ENCODE measurements at regions not wholly inside any gene's neighbourhood (a gene's known extent, or its start where the extent isn't known, plus 50 kb on each side); places are given as distances from the start of the nearest gene placed in this dataset.

- no peak for DNase-seq (ENCODE audit: low read depth)
- TF ChIP-seq CTCF (IDR thresholded peaks at IDR 0.05; ENCODE audit: low read depth, low read length, missing control alignments), result no peak
- no peak overlapping the region for H3K4me3 ChIP-seq (ENCODE audit: low read depth, low read length)
- in situ Hi-C loops (cut with HindIII; ENCODE audit: low sequenced_read_pairs), result loop anchor here (25.0 kb wide), 1 partner anchor 1092 kb away; no protein-coding TSS in a partner anchor
These were observed 448.2 kb downstream of the RFPL4B start for GRCh38 chr6:112795316-112795715.

DNA sequence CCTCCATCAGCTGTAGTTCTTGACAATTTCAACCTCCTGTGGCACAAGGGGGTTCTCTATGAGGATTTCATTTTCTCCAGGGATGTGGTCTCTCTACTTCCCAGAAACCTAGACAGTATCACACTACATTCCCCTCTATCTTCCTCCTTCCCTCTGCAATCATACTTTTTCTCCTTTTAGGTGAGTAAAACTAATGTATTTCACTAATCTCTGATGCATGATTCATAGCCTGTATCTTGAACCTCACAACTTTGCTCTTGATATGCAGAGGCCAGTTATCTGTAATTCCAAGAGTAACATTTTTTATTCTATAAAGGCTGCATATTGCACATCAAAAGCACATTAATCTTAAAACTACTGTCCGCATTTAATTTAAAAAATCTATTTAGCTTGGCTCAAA lies 449.6 kb downstream of the RFPL4B start:
- H3K4me3 ChIP-seq (ENCODE audit: low read depth, low read length), result no peak overlapping the region
- DNase-seq (ENCODE audit: low read depth), result no peak
- in situ Hi-C loops (cut with HindIII; ENCODE audit: low sequenced_read_pairs), result loop anchor here (25.0 kb wide), 1 partner anchor 1091 kb away; no protein-coding TSS in a partner anchor
- TF ChIP-seq CTCF (IDR thresholded peaks at IDR 0.05; ENCODE audit: low read depth, low read length, missing control alignments), result no peak

DNA sequence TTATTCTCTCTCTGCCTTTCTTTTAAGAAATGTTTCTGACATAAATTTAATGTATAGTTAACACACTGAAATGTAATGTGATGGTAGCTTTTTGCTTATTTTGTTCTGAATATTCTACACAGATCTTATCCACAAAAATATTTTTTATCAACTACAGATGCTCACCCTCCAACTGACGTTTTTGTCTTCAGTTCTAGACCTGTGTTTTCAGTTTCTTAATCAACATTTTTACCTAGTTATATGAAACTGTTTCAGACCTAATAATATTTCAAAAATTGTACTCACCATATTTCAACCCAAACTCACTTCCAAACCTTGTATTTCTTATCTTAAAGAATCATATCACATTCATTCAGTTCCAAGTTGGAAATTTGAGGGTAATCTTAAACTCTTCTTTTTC lies 452.8 kb downstream of the RFPL4B start:
- in situ Hi-C loops (cut with HindIII; ENCODE audit: low sequenced_read_pairs), result loop anchor here (25.0 kb wide), 1 partner anchor 1087 kb away; no protein-coding TSS in a partner anchor
- TF ChIP-seq CTCF (IDR thresholded peaks at IDR 0.05; ENCODE audit: low read depth, low read length, missing control alignments), result no peak
- no peak for DNase-seq (ENCODE audit: low read depth)
- no peak overlapping the region for H3K4me3 ChIP-seq (ENCODE audit: low read depth, low read length)

GRCh38 chr6:112800439-112800838 lies 453.3 kb downstream of the RFPL4B start:
- no peak for DNase-seq (ENCODE audit: low read depth)
- in situ Hi-C loops (cut with HindIII; ENCODE audit: low sequenced_read_pairs), result no loop called here
- TF ChIP-seq CTCF (IDR thresholded peaks at IDR 0.05; ENCODE audit: low read depth, low read length, missing control alignments), result no peak
- no peak overlapping the region for H3K4me3 ChIP-seq (ENCODE audit: low read depth, low read length)

DNA sequence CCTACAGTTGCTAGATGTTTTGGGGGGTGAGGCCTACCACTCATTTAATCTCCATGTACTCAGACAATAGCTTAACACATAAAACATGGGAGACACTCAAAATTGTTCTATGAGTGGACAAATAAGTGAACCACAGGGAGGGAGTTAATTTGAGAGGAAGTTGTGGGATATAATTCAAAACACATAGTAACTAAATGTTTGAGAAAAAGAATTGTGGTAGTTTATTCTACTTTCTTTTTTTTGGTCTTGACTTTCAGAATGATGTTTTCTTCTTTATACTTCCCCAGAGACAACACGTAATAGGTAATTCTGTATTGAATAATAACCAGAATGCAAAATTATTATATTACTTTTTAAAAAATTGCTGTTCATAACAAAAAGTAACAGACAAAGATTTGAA lies 453.8 kb downstream of the RFPL4B start:
- DNase-seq (ENCODE audit: low read depth), result no peak
- in situ Hi-C loops (cut with HindIII; ENCODE audit: low sequenced_read_pairs), result no loop called here
- TF ChIP-seq CTCF (IDR thresholded peaks at IDR 0.05; ENCODE audit: low read depth, low read length, missing control alignments), result no peak
- no peak overlapping the region for H3K4me3 ChIP-seq (ENCODE audit: low read depth, low read length)

DNA sequence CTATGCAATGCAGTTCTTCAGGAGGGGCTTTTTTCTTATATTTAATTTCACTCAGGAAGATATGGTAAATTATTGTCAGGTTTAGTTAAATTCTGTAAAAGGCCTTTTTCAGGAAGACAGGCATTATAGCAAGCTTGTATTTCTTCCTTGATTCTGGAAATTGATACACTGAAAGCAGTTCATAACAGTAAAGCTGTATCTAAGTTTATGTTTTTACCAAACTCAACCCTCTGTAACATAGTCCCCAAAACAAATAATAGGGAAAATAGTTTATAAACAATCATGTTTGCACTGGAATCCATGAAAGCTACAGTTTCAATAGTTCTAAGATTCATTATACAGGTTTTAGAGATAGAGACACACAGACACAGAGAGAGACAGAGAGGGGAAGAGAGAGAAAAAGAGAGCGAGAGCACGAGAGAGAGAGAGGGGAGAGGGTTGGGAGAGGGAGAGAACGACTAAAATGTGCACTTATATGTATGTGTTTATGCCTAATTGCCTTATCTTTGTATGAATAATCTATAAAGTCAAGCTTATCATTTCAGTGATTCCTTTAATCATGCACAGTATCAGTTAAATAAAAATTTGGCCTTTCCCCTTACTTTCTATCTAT lies 454.4 kb downstream of the RFPL4B start:
- in situ Hi-C loops (cut with HindIII; ENCODE audit: low sequenced_read_pairs), result no loop called here
- H3K4me3 ChIP-seq (ENCODE audit: low read depth, low read length), result no peak overlapping the region
- no peak for DNase-seq (ENCODE audit: low read depth)
- TF ChIP-seq CTCF (IDR thresholded peaks at IDR 0.05; ENCODE audit: low read depth, low read length, missing control alignments), result no peak

Measured in astrocyte of the cerebellum (primary cell).